ENCODE measurements at regions not wholly inside any gene's neighbourhood (a gene's known extent, or its start where the extent isn't known, plus 50 kb on each side); places are given as distances from the start of the nearest gene placed in this dataset.

- H3K27ac Mint-ChIP-seq, result no peak overlapping the region
- peaks cover 5% of the 10 kb centered on the region for H3K27me3 Mint-ChIP-seq (ENCODE audit: insufficient read depth)
- no peak for TF ChIP-seq CTCF (IDR thresholded peaks at IDR 0.05)
- no peak overlapping the region for H3K4me3 Mint-ChIP-seq
- H3K36me3 Mint-ChIP-seq (ENCODE audit: low read depth), result no peaks in the 10 kb centered on the region
- H3K4me1 Mint-ChIP-seq (ENCODE audit: low read depth), result no peaks in the 10 kb centered on the region
- no peak for DNase-seq
- no peaks in the 10 kb centered on the region for H3K9me3 Mint-ChIP-seq
These were observed 84.8 kb downstream of the KLF4 start for GRCh38 chr9:107404736-107405135.

GRCh38 chr9:107404161-107404560, 85.4 kb downstream of the KLF4 start:
- Mint-ChIP-seq H3K36me3 (ENCODE audit: low read depth) (no peaks in the 10 kb centered on the region), H3K27me3 (ENCODE audit: insufficient read depth) (peaks cover 5% of the 10 kb centered on the region), H3K9me3 (no peaks in the 10 kb centered on the region), H3K4me1 (ENCODE audit: low read depth) (no peaks in the 10 kb centered on the region), H3K27ac (no peak overlapping the region), H3K4me3 (no peak overlapping the region)
- TF ChIP-seq CTCF (IDR thresholded peaks at IDR 0.05), result no peak
- no peak for DNase-seq

GRCh38 chr9:107397076-107398044, 92.2 kb downstream of the KLF4 start:
- no peak overlapping the region for H3K27ac Mint-ChIP-seq
- H3K4me1 Mint-ChIP-seq (ENCODE audit: low read depth), result no peaks in the 10 kb centered on the region
- no peaks in the 10 kb centered on the region for H3K36me3 Mint-ChIP-seq (ENCODE audit: low read depth)
- peaks cover 16% of the 10 kb centered on the region for H3K27me3 Mint-ChIP-seq (ENCODE audit: insufficient read depth)
- TF ChIP-seq CTCF (IDR thresholded peaks at IDR 0.05), result no peak
- H3K4me3 Mint-ChIP-seq, result no peak overlapping the region
- no peaks in the 10 kb centered on the region for H3K9me3 Mint-ChIP-seq
- DNase-seq, result no peak

- no peak overlapping the region for H3K4me3 Mint-ChIP-seq
- no peaks in the 10 kb centered on the region for H3K36me3 Mint-ChIP-seq (ENCODE audit: low read depth)
- no peaks in the 10 kb centered on the region for H3K4me1 Mint-ChIP-seq (ENCODE audit: low read depth)
- no peak for DNase-seq
- H3K27ac Mint-ChIP-seq, result no peak overlapping the region
- peaks cover 18% of the 10 kb centered on the region for H3K27me3 Mint-ChIP-seq (ENCODE audit: insufficient read depth)
- H3K9me3 Mint-ChIP-seq, result no peaks in the 10 kb centered on the region
- no peak for TF ChIP-seq CTCF (IDR thresholded peaks at IDR 0.05)
These were observed 95.3 kb downstream of the KLF4 start for GRCh38 chr9:107394264-107394663.

- peaks cover 22% of the 10 kb centered on the region for H3K27me3 Mint-ChIP-seq (ENCODE audit: insufficient read depth)
- TF ChIP-seq CTCF (IDR thresholded peaks at IDR 0.05), result no peak
- no peaks in the 10 kb centered on the region for H3K4me1 Mint-ChIP-seq (ENCODE audit: low read depth)
- no peaks in the 10 kb centered on the region for H3K36me3 Mint-ChIP-seq (ENCODE audit: low read depth)
- H3K27ac Mint-ChIP-seq, result no peak overlapping the region
- no peaks in the 10 kb centered on the region for H3K9me3 Mint-ChIP-seq
- no peak for DNase-seq
- H3K4me3 Mint-ChIP-seq, result no peak overlapping the region
These were observed 98.8 kb downstream of the KLF4 start for GRCh38 chr9:107390778-107391177.

All from HFFc6 (cell line).